ENCODE measurements at regions not wholly inside any gene's neighbourhood (a gene's known extent, or its start where the extent isn't known, plus 50 kb on each side); places are given as distances from the start of the nearest gene placed in this dataset.
"Not testable (repeated sequence)": the region's sequence is repeated elsewhere in the genome, so short reads cannot be mapped to it uniquely, and the experiment has no call there.

DNA sequence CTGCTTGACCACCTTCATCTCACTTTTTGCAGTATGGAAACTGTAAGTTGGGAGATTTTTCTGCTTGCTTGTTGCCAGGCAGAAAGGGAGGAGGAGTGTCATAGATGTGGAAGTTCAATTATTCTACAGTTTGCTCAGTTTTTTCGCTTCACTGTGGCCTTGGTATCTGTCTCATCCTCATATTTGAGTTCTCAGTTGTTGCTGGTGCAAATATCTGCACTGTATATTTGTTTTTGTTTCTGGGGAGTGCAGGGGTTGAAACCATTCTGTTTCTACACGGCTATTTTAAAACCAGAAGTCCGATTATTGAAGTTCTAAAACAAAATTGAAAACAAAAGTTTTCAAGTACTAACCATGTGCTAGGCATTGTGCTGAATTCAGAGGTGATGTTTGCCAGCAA lies 153.4 kb downstream of the JRKL start:
- H3K4me1 ChIP-seq, result no peaks in the 10 kb centered on the region
- intact Hi-C loops (cut with DNase I; ENCODE audit: low total_unique reads) (no loop called here), in situ Hi-C loops (cut with MboI; ENCODE audit: low pct_ligation_motif_present in 1 of 4, low pct_unique_long_range_greater_than_20kb in 1 of 4, low sequenced_read_pairs in 3 of 4) (no loop called here)
- no peaks in the 10 kb centered on the region for H3K36me3 ChIP-seq
- H3K27ac ChIP-seq, result no peak overlapping the region
- DNase-seq, result no peak
- TF ChIP-seq, protein P1, sequence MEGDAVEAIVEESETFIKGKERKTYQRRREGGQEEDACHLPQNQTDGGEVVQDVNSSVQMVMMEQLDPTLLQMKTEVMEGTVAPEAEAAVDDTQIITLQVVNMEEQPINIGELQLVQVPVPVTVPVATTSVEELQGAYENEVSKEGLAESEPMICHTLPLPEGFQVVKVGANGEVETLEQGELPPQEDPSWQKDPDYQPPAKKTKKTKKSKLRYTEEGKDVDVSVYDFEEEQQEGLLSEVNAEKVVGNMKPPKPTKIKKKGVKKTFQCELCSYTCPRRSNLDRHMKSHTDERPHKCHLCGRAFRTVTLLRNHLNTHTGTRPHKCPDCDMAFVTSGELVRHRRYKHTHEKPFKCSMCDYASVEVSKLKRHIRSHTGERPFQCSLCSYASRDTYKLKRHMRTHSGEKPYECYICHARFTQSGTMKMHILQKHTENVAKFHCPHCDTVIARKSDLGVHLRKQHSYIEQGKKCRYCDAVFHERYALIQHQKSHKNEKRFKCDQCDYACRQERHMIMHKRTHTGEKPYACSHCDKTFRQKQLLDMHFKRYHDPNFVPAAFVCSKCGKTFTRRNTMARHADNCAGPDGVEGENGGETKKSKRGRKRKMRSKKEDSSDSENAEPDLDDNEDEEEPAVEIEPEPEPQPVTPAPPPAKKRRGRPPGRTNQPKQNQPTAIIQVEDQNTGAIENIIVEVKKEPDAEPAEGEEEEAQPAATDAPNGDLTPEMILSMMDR (IDR thresholded peaks at IDR 0.05), result no peak
- TF ChIP-seq POLR2A (IDR thresholded peaks at IDR 0.05) (no peak), POLR2AphosphoS5 (IDR thresholded peaks at IDR 0.05) (no peak), EP300 (IDR thresholded peaks at IDR 0.05; ENCODE audit: low read depth) (no peak)
- 52 to 77% methylated on average over 3 of the region's 3 CpGs for WGBS, 2 donors (ENCODE audit: low coverage in 1 of 2)
- H3K27me3 ChIP-seq, result no peaks in the 10 kb centered on the region
- H3K9me3 ChIP-seq, result no peaks in the 10 kb centered on the region
- no peak overlapping the region for H3K4me3 ChIP-seq

- in situ Hi-C loops (cut with MboI; ENCODE audit: low pct_ligation_motif_present in 1 of 4, low pct_unique_long_range_greater_than_20kb in 1 of 4, low sequenced_read_pairs in 3 of 4); H3K4me1 ChIP-seq; H3K36me3 ChIP-seq; H3K27ac ChIP-seq; DNase-seq; H3K9me3 ChIP-seq; intact Hi-C loops (cut with DNase I; ENCODE audit: low total_unique reads); H3K27me3 ChIP-seq; H3K4me3 ChIP-seq: not testable (repeated sequence)
- WGBS, 2 donors (ENCODE audit: low coverage in 1 of 2), result 70% methylated on average over 8 of the region's 8 CpGs; no CpG with 5 or more reads in 1 of the 2 donors
These were observed 155.4 kb downstream of the JRKL start for GRCh38 chr11:96545192-96545591.

- H3K4me1 ChIP-seq, result no peaks in the 10 kb centered on the region
- no peak for DNase-seq
- 76 to 81% methylated on average over 4 to 5 of the region's 5 CpGs for WGBS, 2 donors (ENCODE audit: low coverage in 1 of 2)
- H3K4me3 ChIP-seq, result no peak overlapping the region
- H3K27ac ChIP-seq, result no peak overlapping the region
- no peaks in the 10 kb centered on the region for H3K27me3 ChIP-seq
- intact Hi-C loops (cut with DNase I; ENCODE audit: low total_unique reads) (no loop called here), in situ Hi-C loops (cut with MboI; ENCODE audit: low pct_ligation_motif_present in 1 of 4, low pct_unique_long_range_greater_than_20kb in 1 of 4, low sequenced_read_pairs in 3 of 4) (no loop called here)
- TF ChIP-seq POLR2AphosphoS5 (IDR thresholded peaks at IDR 0.05) (no peak), POLR2A (IDR thresholded peaks at IDR 0.05) (no peak), EP300 (IDR thresholded peaks at IDR 0.05; ENCODE audit: low read depth) (no peak)
- TF ChIP-seq, protein P1 (IDR thresholded peaks at IDR 0.05), result no peak
- no peaks in the 10 kb centered on the region for H3K36me3 ChIP-seq
- H3K9me3 ChIP-seq, result no peaks in the 10 kb centered on the region
These were observed 161.3 kb downstream of the JRKL start for GRCh38 chr11:96551136-96551535.

GRCh38 chr11:96554236-96554820 lies 164.5 kb downstream of the JRKL start:
- Histone ChIP-seq H3K36me3 (no peaks in the 10 kb centered on the region), H3K4me3 (no peak overlapping the region), H3K27me3 (no peaks in the 10 kb centered on the region), H3K9me3 (no peaks in the 10 kb centered on the region), H3K4me1 (no peaks in the 10 kb centered on the region), H3K27ac (no peak overlapping the region)
- in situ Hi-C loops (cut with MboI; ENCODE audit: low pct_ligation_motif_present in 1 of 4, low pct_unique_long_range_greater_than_20kb in 1 of 4, low sequenced_read_pairs in 3 of 4) (no loop called here), intact Hi-C loops (cut with DNase I; ENCODE audit: low total_unique reads) (no loop called here)
- 75 to 80% methylated on average over 5 of the region's 5 CpGs for WGBS, 2 donors (ENCODE audit: low coverage in 1 of 2)
- TF ChIP-seq POLR2A (IDR thresholded peaks at IDR 0.05) (no peak), POLR2AphosphoS5 (IDR thresholded peaks at IDR 0.05) (no peak), EP300 (IDR thresholded peaks at IDR 0.05; ENCODE audit: low read depth) (no peak)
- TF ChIP-seq, protein P1 (IDR thresholded peaks at IDR 0.05), result no peak
- no peak for DNase-seq

- H3K4me1 ChIP-seq; in situ Hi-C loops (cut with MboI; ENCODE audit: low pct_ligation_motif_present in 1 of 4, low pct_unique_long_range_greater_than_20kb in 1 of 4, low sequenced_read_pairs in 3 of 4); H3K27ac ChIP-seq; intact Hi-C loops (cut with DNase I; ENCODE audit: low total_unique reads); DNase-seq; H3K27me3 ChIP-seq; H3K9me3 ChIP-seq; H3K36me3 ChIP-seq; H3K4me3 ChIP-seq: not testable (repeated sequence)
- 83% methylated on average over 10 of the region's 10 CpGs; no CpG with 5 or more reads in 1 of the 2 donors for WGBS, 2 donors (ENCODE audit: low coverage in 1 of 2)
These were observed 166.0 kb downstream of the JRKL start for GRCh38 chr11:96555826-96556225.

- H3K4me3 ChIP-seq; H3K27ac ChIP-seq; in situ Hi-C loops (cut with MboI; ENCODE audit: low pct_ligation_motif_present in 1 of 4, low pct_unique_long_range_greater_than_20kb in 1 of 4, low sequenced_read_pairs in 3 of 4); H3K36me3 ChIP-seq; H3K9me3 ChIP-seq; DNase-seq; H3K27me3 ChIP-seq; intact Hi-C loops (cut with DNase I; ENCODE audit: low total_unique reads); H3K4me1 ChIP-seq: not testable (repeated sequence)
- 94 to 100% methylated on average over 1 to 3 of the region's 3 CpGs for WGBS, 2 donors (ENCODE audit: low coverage in 1 of 2)
These were observed 170.9 kb downstream of the JRKL start for GRCh38 chr11:96560727-96561126.
